Endodermal cell (in vitro differentiated cells): ENCODE measurements at regions not wholly inside any gene's neighbourhood (a gene's known extent, or its start where the extent isn't known, plus 50 kb on each side); places are given as distances from the start of the nearest gene placed in this dataset.

ENCODE experiments used
- DNase-seq: peaks from one replicate; pipeline ENCODE4 v3.0.0-alpha.2; 2017
- H3K27ac ChIP-seq: 2 replicates; pipeline ENCODE4 v1.5.1; 2013; ENCODE audit warnings: mild to moderate bottlenecking, low read depth, low read length, moderate library complexity
- H3K27me3 ChIP-seq: 2 replicates; pipeline ENCODE4 v1.6.1; 2013; ENCODE audit warnings: mild to moderate bottlenecking, low read length, moderate library complexity; ENCODE audit not compliant: insufficient read depth, control insufficient read depth, poor library complexity, severe bottlenecking
- H3K36me3 ChIP-seq: 2 replicates; pipeline ENCODE4 v1.7.0; 2013; ENCODE audit warnings: mild to moderate bottlenecking, low read length, moderate library complexity; ENCODE audit not compliant: control insufficient read depth, insufficient read depth
- H3K4me1 ChIP-seq: one replicate; pipeline ENCODE4 v1.7.0; 2013; ENCODE audit warnings: low read length; ENCODE audit not compliant: control insufficient read depth, insufficient read depth
- H3K4me3 ChIP-seq: 2 replicates; pipeline ENCODE4 v1.5.1; 2013; ENCODE audit warnings: mild to moderate bottlenecking, low read length, moderate library complexity
- H3K9ac ChIP-seq: 2 replicates; pipeline ENCODE4 v1.6.1; 2013; ENCODE audit warnings: mild to moderate bottlenecking, low read length, moderate library complexity; ENCODE audit not compliant: poor library complexity, severe bottlenecking; ENCODE audit errors: extremely low read depth
- H3K9me3 ChIP-seq: 2 replicates; pipeline ENCODE4 v1.6.1; 2013; ENCODE audit warnings: mild to moderate bottlenecking, low read length, moderate library complexity; ENCODE audit not compliant: control insufficient read depth
- H3K27ac Mint-ChIP-seq: 2 replicates; pipeline ENCODE4 v1.8.0; 2020; ENCODE audit warnings: mixed read lengths
- H3K27me3 Mint-ChIP-seq: 2 replicates; pipeline ENCODE4 v1.8.0; 2021; ENCODE audit warnings: mild to moderate bottlenecking, mixed read lengths; ENCODE audit not compliant: insufficient read depth
- H3K36me3 Mint-ChIP-seq: 2 replicates; pipeline ENCODE4 v1.8.0; 2020; ENCODE audit warnings: low read depth, mixed read lengths
- H3K4me1 Mint-ChIP-seq: 2 replicates; pipeline ENCODE4 v1.8.0; 2020; ENCODE audit warnings: mixed read lengths
- H3K4me3 Mint-ChIP-seq: 2 replicates; pipeline ENCODE4 v1.8.0; 2020; ENCODE audit warnings: mild to moderate bottlenecking, moderate library complexity, mixed read lengths
- H3K9me3 Mint-ChIP-seq: 2 replicates; pipeline ENCODE4 v1.8.0; 2020; ENCODE audit warnings: mild to moderate bottlenecking, mixed read lengths
- CTCF ChIP-seq: fragments of 200-600 bp; sonication (generic); conservative IDR thresholded peaks from 2 replicates; pipeline ENCODE4 v1.5.0; 2021; ENCODE audit warnings: antibody characterized with exemption, mild to moderate bottlenecking
- WGBS, 2 experiments: methylation state at CpG; one replicate each; pipeline versions ENCODE4 v1.1.5 to v1.1.7; 2013; ENCODE audit warnings: missing lambda C conversion rate in 2 of 2, mixed read lengths in 1 of 2; ENCODE audit not compliant: insufficient coverage in 1 of 2, insufficient read length in 1 of 2; 5-methylcytosine and 5-hydroxymethylcytosine counted together

GRCh38 chr1:220367833-220368232 is 95.6 kb upstream of the RAB3GAP2 start:
- DNase-seq = no peak
- H3K4me3 ChIP-seq = no peak overlapping the region
- H3K4me3 Mint-ChIP-seq = no peak overlapping the region
- H3K27ac Mint-ChIP-seq = no peak overlapping the region
- no peaks in the 10 kb centered on the region for H3K36me3 Mint-ChIP-seq
- H3K9me3 Mint-ChIP-seq = peaks cover 3% of the 10 kb centered on the region
- no peaks in the 10 kb centered on the region for H3K9me3 ChIP-seq
- no peak for TF ChIP-seq CTCF
- 87 to 94% methylated on average over 2 to 3 of the region's 3 CpGs for WGBS, 2 experiments
- no peak overlapping the region for H3K27ac ChIP-seq
- no peaks in the 10 kb centered on the region for H3K36me3 ChIP-seq
- H3K27me3 ChIP-seq = no peaks in the 10 kb centered on the region
- no peak overlapping the region for H3K9ac ChIP-seq
- no peaks in the 10 kb centered on the region for H3K27me3 Mint-ChIP-seq
- H3K4me1 ChIP-seq = peaks cover 14% of the 10 kb centered on the region
- H3K4me1 Mint-ChIP-seq = peaks cover 34% of the 10 kb centered on the region

GRCh38 chr1:220366269-220366668 is 94.0 kb upstream of the RAB3GAP2 start:
- no peak overlapping the region for H3K9ac ChIP-seq
- H3K4me3 Mint-ChIP-seq = no peak overlapping the region
- no peaks in the 10 kb centered on the region for H3K27me3 Mint-ChIP-seq
- no peak overlapping the region for H3K4me3 ChIP-seq
- H3K27me3 ChIP-seq = no peaks in the 10 kb centered on the region
- H3K27ac Mint-ChIP-seq = no peak overlapping the region
- H3K9me3 ChIP-seq = no peaks in the 10 kb centered on the region
- no peak overlapping the region for H3K27ac ChIP-seq
- no peaks in the 10 kb centered on the region for H3K36me3 Mint-ChIP-seq
- DNase-seq = no peak
- H3K4me1 ChIP-seq = peaks cover 14% of the 10 kb centered on the region
- no peaks in the 10 kb centered on the region for H3K36me3 ChIP-seq
- peaks cover 3% of the 10 kb centered on the region for H3K9me3 Mint-ChIP-seq
- WGBS, 2 experiments = 83% methylated on average over 2 of the region's 2 CpGs; no CpG with 5 or more reads in 1 of the 2 experiments
- no peak for TF ChIP-seq CTCF
- H3K4me1 Mint-ChIP-seq = peaks cover 33% of the 10 kb centered on the region

GRCh38 chr1:220363196-220363837 is 91.1 kb upstream of the RAB3GAP2 start:
- Mint-ChIP-seq H3K4me3 (no peak overlapping the region), H3K9me3 (peaks cover 3% of the 10 kb centered on the region), H3K4me1 (peaks cover 10% of the 10 kb centered on the region), H3K36me3 (no peaks in the 10 kb centered on the region), H3K27ac (no peak overlapping the region), H3K27me3 (no peaks in the 10 kb centered on the region)
- no peaks in the 10 kb centered on the region for H3K9me3 ChIP-seq
- H3K36me3 ChIP-seq = no peaks in the 10 kb centered on the region
- H3K27me3 ChIP-seq = no peaks in the 10 kb centered on the region
- DNase-seq = no peak
- no peak overlapping the region for H3K9ac ChIP-seq
- H3K4me3 ChIP-seq = no peak overlapping the region
- H3K4me1 ChIP-seq = no peaks in the 10 kb centered on the region
- no peak for TF ChIP-seq CTCF
- 67% methylated on average over 3 to 5 of the region's 5 CpGs for WGBS, 2 experiments
- H3K27ac ChIP-seq = no peak overlapping the region
